ENCODE measurements at regions not wholly inside any gene's neighbourhood (a gene's known extent, or its start where the extent isn't known, plus 50 kb on each side); places are given as distances from the start of the nearest gene placed in this dataset.

GRCh38 chr14:101120641-101121507 lies 217.4 kb upstream of the RTL1 start:
- no peak for DNase-seq (ENCODE audit: low read depth)

- no peak for DNase-seq (ENCODE audit: low read depth)
Measured at GRCh38 chr14:101121508-101122139, 218.1 kb upstream of the RTL1 start.

- no peak for DNase-seq (ENCODE audit: low read depth)
Measured at GRCh38 chr14:101122237-101123141, 219.0 kb upstream of the RTL1 start.

- no peak for DNase-seq (ENCODE audit: low read depth)
Measured at GRCh38 chr14:101123618-101124510, 220.3 kb upstream of the RTL1 start.

GRCh38 chr14:101124815-101125214 lies 221.3 kb upstream of the RTL1 start:
- DNase-seq (ENCODE audit: low read depth), result no peak

GRCh38 chr14:101125313-101125712 lies 221.8 kb upstream of the RTL1 start:
- no peak for DNase-seq (ENCODE audit: low read depth)

- DNase-seq (ENCODE audit: low read depth), result no peak
Measured at GRCh38 chr14:101125719-101126651, 222.5 kb upstream of the RTL1 start.

- DNase-seq (ENCODE audit: low read depth), result no peak
Measured at GRCh38 chr14:101126731-101127130, 223.2 kb upstream of the RTL1 start.

- no peak for DNase-seq (ENCODE audit: low read depth)
Measured at GRCh38 chr14:101127224-101127623, 223.7 kb upstream of the RTL1 start.

- no peak for DNase-seq (ENCODE audit: low read depth)
Measured at GRCh38 chr14:101128478-101129321, 225.2 kb upstream of the RTL1 start.

- no peak for DNase-seq (ENCODE audit: low read depth)
Measured at GRCh38 chr14:101129521-101130167, 226.1 kb upstream of the RTL1 start.

GRCh38 chr14:101130861-101131260 lies 227.3 kb upstream of the RTL1 start:
- no peak for DNase-seq (ENCODE audit: low read depth)

- DNase-seq (ENCODE audit: low read depth), result no peak
Measured at GRCh38 chr14:101131451-101131916, 228.0 kb upstream of the RTL1 start.

- no peak for DNase-seq (ENCODE audit: low read depth)
Measured at GRCh38 chr14:101132051-101132571, 228.6 kb upstream of the RTL1 start.

- DNase-seq (ENCODE audit: low read depth), result no peak
Measured at GRCh38 chr14:101132588-101132987, 229.1 kb upstream of the RTL1 start.

- no peak for DNase-seq (ENCODE audit: low read depth)
Measured at GRCh38 chr14:101133068-101133467, 229.5 kb upstream of the RTL1 start.

GRCh38 chr14:101134161-101134631 lies 230.7 kb upstream of the RTL1 start:
- no peak for DNase-seq (ENCODE audit: low read depth)

GRCh38 chr14:101134851-101135433 lies 231.4 kb upstream of the RTL1 start:
- peak; percentile 16 for DNase-seq (ENCODE audit: low read depth)
